ENCODE measurements at regions not wholly inside any gene's neighbourhood (a gene's known extent, or its start where the extent isn't known, plus 50 kb on each side); places are given as distances from the start of the nearest gene placed in this dataset.

DNA sequence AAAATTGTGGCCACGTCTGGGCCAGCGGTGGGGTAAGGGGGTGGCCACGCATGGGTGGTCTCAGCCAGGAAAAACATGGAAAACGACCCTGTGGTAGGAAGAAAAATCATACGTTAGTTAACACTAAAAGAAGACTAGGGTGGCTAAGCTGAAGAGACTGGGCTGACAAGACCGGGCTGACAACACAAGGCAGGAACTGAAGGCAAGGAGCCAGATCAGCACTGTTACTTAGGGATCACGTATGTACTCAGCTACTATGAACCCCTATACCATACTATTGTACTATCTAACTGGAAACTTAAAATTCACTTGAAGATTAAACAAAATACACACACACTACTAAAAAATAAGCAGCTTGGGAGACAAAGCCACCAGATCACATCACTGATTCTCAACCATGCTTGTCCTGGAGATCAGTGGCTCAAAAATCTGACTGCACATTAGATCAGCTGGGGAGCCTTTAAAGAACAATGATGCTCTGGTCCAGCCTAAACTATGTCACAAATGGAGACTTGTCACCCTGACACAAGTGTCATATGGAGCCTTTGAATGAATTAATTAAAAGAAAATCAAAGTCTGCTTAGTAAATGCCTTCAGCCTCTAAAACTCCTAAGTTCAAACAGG, 442.2 kb downstream of the SHQ1 start:
- TF ChIP-seq EZH2 (IDR thresholded peaks at IDR 0.05; ENCODE audit: borderline replicate concordance, low read depth, low read length, poor library complexity, severe bottlenecking): no peak
- no peak for TF ChIP-seq CTCF (conservative IDR thresholded peaks at IDR 0.05; ENCODE audit: low read depth, low read length)
